Kidney (tissue), 13 donors: ENCODE measurements at regions not wholly inside any gene's neighbourhood (a gene's known extent, or its start where the extent isn't known, plus 50 kb on each side); places are given as distances from the start of the nearest gene placed in this dataset.

Source experiments
- DNase-seq, 5 donors: peaks; one replicate each; pipeline ENCODE4 v3.0.0-alpha.2; 2013 to 2020
- FAIRE-seq: peaks from 2 replicates; lab custom pipeline; 2012; peaks lifted over from hg19 to GRCh38; lab: Jason Lieb, UNC
- H3K27ac ChIP-seq, 2 donors: one replicate each; pipeline ENCODE4 v1.7.0; 2013; ENCODE audit warnings: low read depth in 2 of 2, low read length in 2 of 2, inconsistent platforms in 1 of 2
- H3K27me3 ChIP-seq: one replicate; pipeline ENCODE4 v1.7.1; 2013; ENCODE audit warnings: low read length, inconsistent platforms; ENCODE audit not compliant: control insufficient read depth, insufficient read depth
- H3K36me3 ChIP-seq, 3 donors: one replicate each; pipeline versions ENCODE4 v1.7.0 to v1.7.1; 2013; ENCODE audit warnings: low read length in 3 of 3, control low read depth in 1 of 3, inconsistent platforms in 1 of 3; ENCODE audit not compliant: insufficient read depth in 3 of 3, control insufficient read depth in 2 of 3
- H3K4me1 ChIP-seq, 3 donors: one replicate each; pipeline versions ENCODE4 v1.7.0 to v1.7.1; 2013; ENCODE audit warnings: low read length in 3 of 3, inconsistent platforms in 1 of 3, low read depth in 1 of 3; ENCODE audit not compliant: control insufficient read depth in 2 of 3, insufficient read depth in 2 of 3
- H3K4me3 ChIP-seq, 3 donors: one replicate each; pipeline versions ENCODE4 v1.7.0 to v1.8.1; 2013; ENCODE audit warnings: low read length in 3 of 3, control low read depth in 1 of 3, inconsistent platforms in 1 of 3
- H3K9ac ChIP-seq, 3 donors: one replicate each; pipeline versions ENCODE4 v1.7.0 to v1.7.1; 2013; ENCODE audit warnings: low read length in 3 of 3, control low read depth in 1 of 3, inconsistent platforms in 1 of 3
- H3K9me3 ChIP-seq, 3 donors: one replicate each; pipeline versions ENCODE4 v1.7.0 to v1.7.1; 2013; ENCODE audit warnings: low read length in 3 of 3, control low read depth in 1 of 3, inconsistent platforms in 1 of 3; ENCODE audit not compliant: control insufficient read depth in 2 of 3, insufficient read depth in 1 of 3
- intact Hi-C: fragments of 100-400 bp; cut with DNase I; formaldehyde crosslinking; loops from one replicate; pipeline ENCODE4 v1.11.1; 2022
- TF ChIP-seq, protein P1 (sequence below): IDR thresholded peaks from 3 replicates; pipeline ENCODE4 v1.5.1; 2012; ENCODE audit warnings: mild to moderate bottlenecking, moderate library complexity, borderline replicate concordance; ENCODE audit not compliant: insufficient read depth; ENCODE audit errors: extremely low read depth
- donor health status: control.
- donor health status: control.
- donor health status: control.
- donor health status: control.
- donor health status: control.
- donor health status: DM: yes; HTN: yes; CAD: no.
- donor health status: Normal renal cell carcinoma (clear cell type).

DNA sequence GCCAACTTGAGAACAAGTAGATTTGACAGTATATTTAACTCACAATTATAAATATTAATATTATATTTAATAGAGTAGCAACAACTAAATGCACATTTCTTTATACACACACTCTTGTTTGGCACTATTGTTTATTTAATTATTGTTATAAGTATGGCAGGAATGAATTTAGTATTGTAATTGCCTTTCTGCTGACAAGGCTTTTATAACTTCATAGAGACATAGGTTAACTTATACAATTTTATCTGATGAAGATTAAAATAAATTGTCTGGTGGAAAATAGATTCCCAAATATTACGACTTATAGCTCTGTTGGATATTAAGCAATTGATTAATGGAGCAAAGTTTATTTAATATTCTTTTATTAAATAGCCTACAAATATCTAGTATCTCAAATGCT, 347.9 kb upstream of the CDH19 start:
- Histone ChIP-seq H3K4me3 (no peak overlapping the region), H3K27me3 (no peaks in the 10 kb centered on the region), H3K9me3 (no peaks in the 10 kb centered on the region), H3K27ac (no peak overlapping the region), H3K4me1 (no peaks in the 10 kb centered on the region), H3K36me3 (no peaks in the 10 kb centered on the region), H3K9ac (no peak overlapping the region)
- TF ChIP-seq, protein P1, sequence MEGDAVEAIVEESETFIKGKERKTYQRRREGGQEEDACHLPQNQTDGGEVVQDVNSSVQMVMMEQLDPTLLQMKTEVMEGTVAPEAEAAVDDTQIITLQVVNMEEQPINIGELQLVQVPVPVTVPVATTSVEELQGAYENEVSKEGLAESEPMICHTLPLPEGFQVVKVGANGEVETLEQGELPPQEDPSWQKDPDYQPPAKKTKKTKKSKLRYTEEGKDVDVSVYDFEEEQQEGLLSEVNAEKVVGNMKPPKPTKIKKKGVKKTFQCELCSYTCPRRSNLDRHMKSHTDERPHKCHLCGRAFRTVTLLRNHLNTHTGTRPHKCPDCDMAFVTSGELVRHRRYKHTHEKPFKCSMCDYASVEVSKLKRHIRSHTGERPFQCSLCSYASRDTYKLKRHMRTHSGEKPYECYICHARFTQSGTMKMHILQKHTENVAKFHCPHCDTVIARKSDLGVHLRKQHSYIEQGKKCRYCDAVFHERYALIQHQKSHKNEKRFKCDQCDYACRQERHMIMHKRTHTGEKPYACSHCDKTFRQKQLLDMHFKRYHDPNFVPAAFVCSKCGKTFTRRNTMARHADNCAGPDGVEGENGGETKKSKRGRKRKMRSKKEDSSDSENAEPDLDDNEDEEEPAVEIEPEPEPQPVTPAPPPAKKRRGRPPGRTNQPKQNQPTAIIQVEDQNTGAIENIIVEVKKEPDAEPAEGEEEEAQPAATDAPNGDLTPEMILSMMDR, result no peak
- FAIRE-seq (no peak), DNase-seq (no peak)
- intact Hi-C loops, result no loop called here

DNA sequence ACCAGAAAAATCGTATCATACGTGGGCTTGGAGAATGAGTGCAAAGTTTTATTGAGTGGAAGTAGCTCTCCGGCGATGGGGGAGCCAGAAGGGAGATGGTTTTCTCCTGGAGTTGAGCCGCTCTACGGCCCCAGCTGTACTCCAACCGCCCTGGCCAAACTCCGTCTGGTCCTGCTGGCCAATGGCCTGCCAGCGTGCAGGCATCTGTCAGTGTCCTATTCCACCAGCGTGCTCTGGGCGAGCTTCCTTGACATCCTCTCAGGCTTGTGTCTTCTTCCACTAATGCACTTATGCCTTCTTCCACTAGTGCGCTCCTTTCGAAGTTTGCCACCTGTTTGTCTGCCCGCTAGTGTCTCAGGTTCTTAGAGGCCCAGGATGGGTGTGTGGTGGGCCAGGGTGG, 345.5 kb upstream of the CDH19 start:
- FAIRE-seq, result no peak
- TF ChIP-seq, protein P1, result no peak
- Histone ChIP-seq H3K4me1 (no peaks in the 10 kb centered on the region), H3K27me3 (no peaks in the 10 kb centered on the region), H3K9ac (no peak overlapping the region), H3K36me3 (no peaks in the 10 kb centered on the region), H3K27ac (no peak overlapping the region), H3K9me3 (no peaks in the 10 kb centered on the region), H3K4me3 (no peak overlapping the region)
- intact Hi-C loops, result no loop called here
- DNase-seq, result peak in 1 of 5 donors; percentile 56

DNA sequence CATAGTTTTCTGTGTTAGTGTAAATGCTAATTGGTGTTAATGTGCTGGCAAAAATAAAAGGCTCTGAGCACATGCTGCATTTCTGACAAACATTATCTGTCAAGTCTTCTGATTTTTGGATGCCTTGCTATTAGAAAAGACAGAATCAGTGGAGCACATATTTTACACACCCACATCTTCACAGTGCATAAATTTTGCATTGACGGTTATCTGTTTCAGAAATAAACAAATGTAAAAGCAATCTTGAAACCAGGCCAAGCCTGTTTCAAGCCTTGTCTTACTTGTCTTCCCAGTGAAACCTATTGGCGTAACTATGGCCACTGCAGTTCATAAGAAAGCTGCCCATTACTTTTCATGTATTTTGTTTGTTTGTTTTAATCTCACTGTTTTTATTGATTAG, 333.7 kb upstream of the CDH19 start:
- Histone ChIP-seq H3K9me3 (no peaks in the 10 kb centered on the region), H3K4me3 (no peak overlapping the region), H3K36me3 (no peaks in the 10 kb centered on the region), H3K27ac (no peak overlapping the region), H3K27me3 (no peaks in the 10 kb centered on the region), H3K9ac (no peak overlapping the region), H3K4me1 (no peaks in the 10 kb centered on the region)
- DNase-seq (no peak), FAIRE-seq (no peak)
- TF ChIP-seq, protein P1, result no peak
- intact Hi-C loops, result no loop called here

DNA sequence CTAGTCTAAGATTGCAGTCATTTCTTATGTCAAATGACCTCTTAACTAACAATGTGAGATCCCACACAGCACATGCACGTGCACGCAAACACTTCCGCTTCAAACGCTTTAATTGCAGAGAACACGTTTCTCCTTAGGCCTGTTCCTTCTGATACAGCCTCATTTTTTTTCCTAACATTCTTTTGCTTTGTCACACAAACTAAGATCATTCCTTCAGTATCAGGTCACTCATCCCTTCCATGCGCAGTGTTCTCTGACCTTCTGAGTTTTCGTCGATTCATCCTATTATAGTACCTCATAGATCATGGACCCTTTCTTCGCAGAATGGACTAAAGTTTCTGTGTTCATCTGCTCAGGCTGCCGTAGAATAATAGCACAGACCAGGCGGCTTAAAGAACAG, 327.1 kb upstream of the CDH19 start:
- no peak for FAIRE-seq
- TF ChIP-seq, protein P1, result no peak

More for the DNA sequence above, 327.1 kb upstream of the CDH19 start:
- H3K27me3 ChIP-seq, result no peaks in the 10 kb centered on the region
- no peak overlapping the region for H3K27ac ChIP-seq
- intact Hi-C loops, result no loop called here
- DNase-seq, result no peak
- no peaks in the 10 kb centered on the region for H3K4me1 ChIP-seq
- H3K9ac ChIP-seq, result no peak overlapping the region
- H3K36me3 ChIP-seq, result no peaks in the 10 kb centered on the region
- H3K9me3 ChIP-seq, result no peaks in the 10 kb centered on the region
- no peak overlapping the region for H3K4me3 ChIP-seq
